EL (cell line): ENCODE measurements at regions not wholly inside any gene's neighbourhood (a gene's known extent, or its start where the extent isn't known, plus 50 kb on each side); places are given as distances from the start of the nearest gene placed in this dataset.
A peak's percentile ranks its signal among the peaks of the same experiment; 100 is the strongest.
"Not testable (repeated sequence)": the region's sequence is repeated elsewhere in the genome, so short reads cannot be mapped to it uniquely, and the experiment has no call there.

Source experiments
- DNase-seq: peaks from one replicate; pipeline ENCODE4 v3.0.0-alpha.2; 2016

DNA sequence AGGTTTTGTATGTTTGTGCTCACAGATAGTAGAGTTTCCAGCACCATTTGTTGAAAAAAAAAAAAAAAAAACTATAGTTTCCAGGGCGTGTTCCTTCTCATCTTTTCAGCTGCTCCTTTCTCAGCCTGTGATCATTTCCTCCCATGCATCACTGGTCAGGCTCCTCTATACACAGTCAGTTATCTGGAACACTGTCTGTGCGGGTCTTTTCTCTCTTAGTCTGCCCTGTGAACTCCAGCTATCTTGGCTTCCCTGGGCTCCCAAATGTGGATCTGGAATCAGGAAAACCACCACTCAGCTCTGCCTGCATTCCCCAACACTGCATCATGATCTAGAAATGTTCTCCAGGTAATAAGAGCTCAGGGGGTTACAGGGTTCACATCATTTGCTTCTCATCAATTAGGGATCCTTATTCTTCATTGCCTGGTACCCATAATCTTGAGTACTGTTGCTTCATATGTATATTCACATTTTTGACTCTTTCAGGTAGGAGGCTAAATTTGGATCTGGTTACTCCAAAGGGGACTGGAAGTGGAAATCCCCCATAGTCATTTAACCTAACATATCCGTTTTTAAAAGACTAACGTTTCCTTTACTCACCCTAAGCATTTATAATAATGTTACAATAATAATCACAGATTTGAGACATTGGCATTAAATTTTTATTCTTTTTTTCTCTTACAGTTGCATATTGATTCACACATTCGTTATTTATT is 221.8 kb upstream of the KLF3 start:
- no peak for DNase-seq

DNA sequence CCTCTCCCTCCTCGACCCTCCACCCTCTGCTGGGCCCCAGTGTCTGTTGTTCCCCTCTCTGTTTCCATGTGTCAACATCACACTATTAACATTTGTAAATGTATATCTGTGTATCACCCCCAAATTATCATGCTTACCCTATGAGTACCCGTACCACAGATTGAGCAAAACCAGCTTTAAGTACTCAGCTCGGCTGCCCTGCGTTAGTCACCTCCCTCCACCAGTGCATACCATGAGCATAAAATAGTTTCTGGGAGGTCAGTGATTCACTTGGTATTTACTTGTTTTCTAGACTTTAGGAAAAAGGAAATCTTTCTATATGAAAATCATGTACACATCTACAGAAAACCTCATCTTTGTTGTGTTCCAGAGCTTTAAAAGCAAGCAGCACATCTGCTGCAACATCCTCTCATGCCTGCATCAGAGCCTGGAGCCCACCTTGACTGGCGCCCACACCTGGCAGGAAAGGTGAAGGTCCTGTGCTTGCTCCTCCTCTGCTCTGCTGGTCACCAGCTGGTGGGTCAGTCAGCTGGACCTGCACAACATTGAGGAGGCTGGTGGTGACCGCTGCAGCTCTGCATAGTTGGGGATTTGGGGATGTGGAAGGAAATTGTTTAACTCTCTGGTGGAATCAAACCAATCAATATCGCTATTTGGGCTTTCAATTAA is 214.4 kb upstream of the KLF3 start:
- peak; percentile 11 for DNase-seq

DNA sequence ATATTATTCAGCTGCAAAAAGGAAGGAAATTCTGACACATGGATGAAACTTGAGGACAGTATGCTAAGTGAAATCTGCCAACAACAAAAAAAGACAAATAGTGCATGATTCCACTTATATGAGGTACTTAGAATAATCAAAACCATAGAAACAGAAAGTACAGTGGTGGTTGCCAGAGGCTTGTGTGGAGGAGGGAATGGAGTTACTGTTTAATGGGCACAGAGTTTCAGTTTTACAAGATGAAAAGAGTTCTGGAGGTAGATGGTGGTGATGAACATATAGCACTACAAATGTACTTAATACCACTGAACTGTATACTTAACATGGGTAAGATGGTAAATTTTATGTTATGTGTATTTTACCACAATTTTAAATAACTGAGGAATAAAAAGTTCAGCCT is 212.0 kb upstream of the KLF3 start:
- DNase-seq = no peak

DNA sequence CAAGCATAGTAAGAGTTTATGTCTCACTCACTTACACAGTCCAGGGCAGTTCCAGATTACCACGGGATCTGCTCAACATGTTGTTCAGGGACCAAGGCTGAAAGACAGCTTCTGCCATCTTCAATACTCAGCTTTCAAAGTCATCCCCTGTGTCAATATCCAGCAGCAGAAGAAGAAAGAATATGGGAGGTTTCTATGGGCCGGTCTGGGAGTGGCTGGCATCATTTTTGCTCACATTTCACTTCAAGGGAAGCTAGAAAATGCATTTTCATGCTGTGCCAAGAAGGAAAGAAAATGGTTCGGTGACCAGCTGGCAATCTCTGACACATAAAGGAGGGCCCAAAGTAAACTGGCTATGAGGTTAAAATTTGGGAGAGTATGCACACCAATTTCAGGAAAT is 211.5 kb upstream of the KLF3 start:
- no peak for DNase-seq

DNA sequence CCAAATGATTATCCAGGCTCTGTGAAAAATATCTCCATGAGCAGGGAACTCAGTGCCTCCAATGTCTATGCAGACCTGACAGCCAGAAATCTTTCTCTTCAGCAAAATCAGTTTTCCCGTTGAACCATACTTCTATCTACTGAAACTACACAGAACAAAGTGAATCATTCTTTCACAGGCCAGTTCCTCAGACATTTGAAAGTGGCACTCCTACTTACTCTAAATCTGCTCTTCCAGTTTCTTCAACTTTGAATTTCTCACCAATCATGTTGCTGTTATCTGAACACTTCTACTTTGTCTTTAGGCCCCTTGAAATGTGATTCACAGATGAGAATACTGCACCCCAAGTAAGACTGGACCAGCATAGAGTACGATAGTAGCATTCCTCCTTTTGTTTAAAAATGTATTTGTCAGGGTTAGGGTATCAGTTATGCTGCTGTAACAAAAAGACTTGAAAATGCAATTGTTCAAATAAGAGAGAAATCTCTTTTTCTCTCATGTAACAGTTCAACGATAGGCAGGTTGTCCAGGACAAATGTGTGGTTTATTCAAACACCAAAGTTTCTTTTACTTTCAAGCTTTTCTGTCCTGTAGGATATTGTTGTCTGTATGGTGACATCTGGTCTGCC is 210.6 kb upstream of the KLF3 start:
- no peak for DNase-seq

DNA sequence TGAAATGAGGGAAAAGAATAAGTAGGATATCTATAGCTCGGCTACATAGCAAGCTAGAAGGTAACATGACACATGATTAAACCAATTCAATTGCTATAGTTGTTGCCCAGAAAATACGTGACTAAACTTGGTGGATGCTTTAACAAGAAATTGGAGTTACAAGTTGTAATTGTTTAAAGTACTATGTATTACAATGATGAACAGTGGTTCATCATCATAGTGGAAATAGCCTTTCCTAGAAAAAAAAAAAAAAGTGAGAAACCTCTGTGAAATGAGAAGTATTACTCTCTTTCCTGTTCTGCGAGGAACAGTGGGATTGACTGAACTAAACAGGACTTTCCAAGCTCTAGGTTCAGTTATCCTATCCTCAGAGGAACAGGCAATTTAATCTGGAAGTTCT is 209.7 kb upstream of the KLF3 start:
- no peak for DNase-seq

DNA sequence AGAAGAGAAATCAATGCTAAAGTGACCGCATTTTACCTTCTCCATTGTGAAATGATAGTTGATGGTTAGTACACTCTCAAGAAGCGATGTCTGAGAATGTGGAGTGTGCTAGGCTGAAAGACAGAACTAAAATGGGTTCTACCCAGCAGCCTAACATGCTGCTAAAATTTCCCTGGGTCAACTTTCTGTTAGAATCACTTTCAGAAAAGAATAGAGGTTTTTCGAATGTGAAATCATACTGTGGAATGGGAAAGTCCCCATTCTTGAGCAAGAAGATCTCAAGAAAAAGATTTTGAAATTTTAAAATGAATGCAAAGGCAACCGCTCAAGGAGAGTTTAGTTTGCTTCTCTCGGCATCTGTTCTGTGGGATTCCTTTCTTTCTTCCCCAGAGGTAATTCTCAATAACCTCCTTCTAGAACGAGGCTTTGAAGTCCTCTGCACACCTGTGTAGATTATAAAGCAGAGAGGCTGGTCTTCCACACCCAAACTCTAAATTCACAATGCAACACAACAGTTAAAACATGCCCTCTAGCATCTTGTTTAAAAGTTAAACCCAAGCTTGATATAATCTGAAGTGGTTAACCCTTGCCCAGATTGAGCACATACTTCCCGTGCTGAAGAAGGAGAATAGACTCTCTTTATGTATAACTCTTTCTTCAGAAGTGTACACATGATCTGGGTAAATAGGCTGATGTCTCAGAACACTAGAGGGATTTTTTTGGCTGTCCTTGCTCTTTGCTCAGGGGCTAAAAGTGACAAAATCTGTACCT is 208.7 kb upstream of the KLF3 start:
- DNase-seq = no peak

DNA sequence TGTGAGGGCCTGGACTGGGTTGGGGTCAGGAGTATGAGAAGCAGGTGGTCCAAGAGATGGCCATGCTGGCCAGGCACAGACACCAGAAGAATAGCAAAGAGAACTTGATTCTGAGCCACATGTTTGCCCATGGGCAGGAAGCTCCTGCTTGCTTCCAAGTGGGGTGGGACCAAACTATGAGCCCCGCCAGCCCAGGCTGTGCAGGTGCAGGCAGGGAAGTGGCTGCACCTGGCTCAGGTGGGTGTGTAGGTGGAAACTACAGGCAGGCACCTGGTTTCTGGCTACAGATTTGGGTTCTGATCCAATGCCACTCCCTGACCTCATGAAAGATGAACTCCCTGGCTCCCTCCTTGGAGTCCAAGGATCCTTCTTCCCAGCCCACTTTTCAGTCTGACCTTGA is 207.9 kb upstream of the KLF3 start:
- DNase-seq = no peak

DNA sequence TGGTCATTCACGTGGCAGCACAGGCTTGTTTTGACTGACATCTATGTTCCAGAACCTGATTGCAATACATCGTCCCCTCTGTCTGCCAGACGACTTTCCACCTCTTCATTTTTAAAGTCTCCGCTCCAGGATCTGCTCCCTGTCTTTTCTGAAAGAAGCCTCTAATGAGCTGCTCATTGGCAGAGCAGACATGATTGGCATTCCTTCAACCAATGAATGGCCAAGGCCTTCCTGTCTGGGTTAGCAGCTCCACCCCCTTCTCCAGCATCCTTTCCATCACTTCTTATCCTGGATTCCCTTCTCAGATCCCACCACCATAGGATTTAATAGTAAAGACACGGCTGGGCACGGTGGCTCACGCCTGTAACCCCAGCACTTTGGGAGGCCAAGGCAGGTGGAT is 202.7 kb upstream of the KLF3 start:
- no peak for DNase-seq

DNA sequence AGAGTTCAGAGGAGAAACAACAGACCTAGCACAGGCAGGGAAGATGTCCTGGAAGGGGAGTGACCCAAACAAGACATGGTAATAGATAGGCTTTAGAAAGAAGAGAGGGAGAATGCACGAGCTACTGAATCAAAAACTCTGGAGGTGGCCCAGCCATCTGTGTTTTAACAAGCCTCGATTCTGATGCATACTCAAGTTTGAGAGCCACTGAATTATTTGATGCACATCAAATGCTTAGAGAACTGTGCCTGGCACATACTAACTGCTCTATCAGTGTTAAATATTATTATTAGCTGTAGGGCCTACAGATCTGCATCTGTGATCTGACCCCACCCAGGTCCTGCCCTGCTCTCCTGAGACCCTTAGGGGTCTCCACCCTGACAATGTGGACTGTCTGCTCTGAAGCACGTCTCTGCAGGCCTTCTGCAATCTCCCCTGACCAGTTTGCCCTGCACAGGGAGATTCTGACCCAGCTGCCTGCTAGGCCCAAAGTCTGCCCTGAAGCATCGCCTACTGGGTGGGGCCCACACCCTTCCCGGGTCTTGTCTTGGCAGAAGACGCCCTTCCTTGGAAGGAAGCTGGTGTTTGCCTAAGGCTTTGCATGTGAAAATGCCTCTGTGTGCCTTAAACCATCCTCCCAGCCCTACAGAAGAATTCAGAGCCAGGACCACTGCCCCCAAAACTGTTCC is 201.5 kb upstream of the KLF3 start:
- no peak for DNase-seq

DNA sequence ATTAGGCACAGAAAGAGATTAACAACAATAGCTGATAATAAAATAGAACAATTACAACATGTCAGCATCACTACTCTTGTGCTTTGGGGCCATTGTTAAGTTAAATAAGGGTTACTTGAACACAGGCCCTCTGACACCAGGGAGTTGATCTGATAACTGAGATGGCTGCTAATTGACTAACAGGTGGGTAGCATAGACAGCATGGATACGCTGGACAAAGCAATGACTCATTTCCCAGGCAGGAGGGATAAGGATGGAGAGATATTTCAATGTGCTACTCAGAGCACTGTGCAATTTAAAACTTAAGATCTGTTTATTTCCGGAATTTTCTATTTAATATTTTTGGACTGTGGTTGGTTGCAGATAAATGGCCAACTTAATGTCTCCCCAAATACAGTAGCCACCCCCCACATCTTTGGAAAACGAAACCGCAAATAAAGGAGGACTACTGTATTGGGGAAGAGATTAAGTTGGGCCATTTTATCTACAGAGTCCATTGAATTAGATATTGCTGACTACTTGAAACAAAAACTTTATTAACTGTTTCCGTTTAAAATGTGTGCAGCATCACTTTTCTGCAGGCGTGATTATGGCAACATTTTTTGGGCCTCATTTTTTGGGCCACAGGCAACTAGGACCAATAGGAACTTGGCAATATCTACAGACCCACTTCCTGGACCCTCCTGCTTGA is 200.6 kb upstream of the KLF3 start:
- no peak for DNase-seq

DNA sequence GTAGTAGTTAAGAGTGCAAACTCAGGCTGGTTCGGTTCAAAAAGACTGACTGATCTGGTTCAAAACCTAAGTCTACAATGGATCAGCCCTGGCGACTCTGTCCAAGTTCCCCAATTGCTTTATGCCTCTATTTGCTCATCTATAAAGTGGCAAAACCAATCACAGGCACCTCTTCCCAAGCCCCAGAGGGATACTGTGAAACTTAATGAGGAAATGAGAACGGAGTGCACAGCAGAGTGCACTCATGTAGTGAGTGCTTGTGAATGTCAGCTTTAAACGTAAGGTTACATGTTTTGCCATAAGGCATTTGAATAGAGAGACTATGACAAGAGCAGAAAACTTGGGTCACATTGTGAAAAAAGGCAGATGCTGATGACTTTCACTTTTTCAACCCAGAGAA is 199.7 kb upstream of the KLF3 start:
- DNase-seq = no peak

DNA sequence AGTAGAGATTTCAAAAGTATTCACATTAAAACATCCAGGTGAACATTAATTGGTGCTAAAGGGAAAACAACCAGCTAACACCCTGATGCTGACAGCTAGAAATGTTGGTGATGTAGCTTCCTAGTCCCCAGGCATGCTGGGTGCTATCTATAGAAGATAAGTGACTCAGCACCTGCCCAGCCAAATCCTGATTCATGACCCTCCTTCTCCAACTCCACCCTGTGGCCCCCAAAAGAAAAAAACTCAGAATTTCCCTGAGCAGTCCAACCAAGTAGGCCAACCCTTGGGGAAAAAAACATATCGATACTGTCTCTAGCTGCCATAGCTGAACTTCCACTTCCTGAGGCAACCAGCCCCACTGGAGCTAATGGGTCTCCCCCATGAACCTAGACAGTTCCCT is 197.6 kb upstream of the KLF3 start:
- no peak for DNase-seq

DNA sequence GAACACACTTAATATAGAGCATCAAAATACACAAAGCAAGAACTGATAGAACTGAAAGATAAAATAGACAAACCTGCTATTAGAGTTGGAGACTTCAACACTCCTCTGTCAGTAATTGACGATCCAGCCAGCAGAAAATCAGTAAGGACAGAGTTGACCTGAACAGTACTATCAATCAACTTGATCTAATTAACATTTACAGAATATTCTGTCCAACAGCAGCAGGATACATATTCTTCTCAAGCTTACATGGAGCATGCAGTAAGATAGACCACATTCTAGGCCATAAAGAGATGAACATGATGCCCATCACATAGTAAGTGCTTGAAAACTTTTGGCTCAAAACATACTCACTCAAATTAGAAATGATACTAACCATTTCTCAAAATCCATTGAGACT is 196.7 kb upstream of the KLF3 start:
- DNase-seq = no peak

DNA sequence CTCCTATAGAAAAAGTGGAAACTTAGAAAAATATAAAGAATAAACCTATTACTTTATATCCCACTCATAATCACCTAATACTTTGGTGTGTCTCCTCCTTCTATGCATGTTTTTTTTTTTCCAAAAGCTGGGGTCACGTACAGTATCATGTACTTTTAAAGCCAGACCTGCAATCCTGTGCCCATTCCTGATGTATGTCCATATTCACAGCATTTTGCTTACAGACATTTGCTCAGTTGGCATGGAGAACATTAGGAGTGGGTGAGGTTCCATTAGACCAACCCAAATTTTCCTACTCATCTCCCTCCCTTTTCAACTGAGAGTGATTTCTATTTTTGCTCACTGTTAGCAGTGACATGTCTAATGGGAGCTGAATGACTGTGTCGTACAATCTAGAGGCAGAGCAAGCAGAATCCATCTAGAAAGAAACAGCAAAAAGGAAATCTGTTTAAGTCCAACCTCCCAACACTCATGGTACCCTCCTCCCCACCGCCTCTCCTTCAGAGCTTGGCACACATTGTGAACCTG is 195.6 kb upstream of the KLF3 start:
- DNase-seq = no peak

DNA sequence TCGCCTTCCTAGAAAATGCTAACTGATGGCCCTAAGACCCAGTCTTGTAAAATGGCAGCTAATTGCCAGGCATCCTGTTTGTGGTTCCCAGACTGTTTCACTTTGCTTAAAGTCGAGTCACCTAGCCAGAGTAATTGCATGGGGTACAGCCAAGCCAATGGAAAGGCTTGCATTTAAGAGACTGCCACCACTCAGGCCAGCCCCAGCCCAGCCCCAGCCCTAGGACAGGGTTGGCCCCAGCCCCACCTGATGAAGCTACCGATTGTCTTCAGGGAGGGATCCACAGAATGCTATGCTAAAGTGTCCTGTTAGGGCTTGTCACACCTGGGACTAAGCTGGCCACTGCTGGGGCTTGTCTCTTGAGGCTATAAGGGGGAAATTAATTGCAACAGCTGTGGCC is 194.6 kb upstream of the KLF3 start:
- no peak for DNase-seq

DNA sequence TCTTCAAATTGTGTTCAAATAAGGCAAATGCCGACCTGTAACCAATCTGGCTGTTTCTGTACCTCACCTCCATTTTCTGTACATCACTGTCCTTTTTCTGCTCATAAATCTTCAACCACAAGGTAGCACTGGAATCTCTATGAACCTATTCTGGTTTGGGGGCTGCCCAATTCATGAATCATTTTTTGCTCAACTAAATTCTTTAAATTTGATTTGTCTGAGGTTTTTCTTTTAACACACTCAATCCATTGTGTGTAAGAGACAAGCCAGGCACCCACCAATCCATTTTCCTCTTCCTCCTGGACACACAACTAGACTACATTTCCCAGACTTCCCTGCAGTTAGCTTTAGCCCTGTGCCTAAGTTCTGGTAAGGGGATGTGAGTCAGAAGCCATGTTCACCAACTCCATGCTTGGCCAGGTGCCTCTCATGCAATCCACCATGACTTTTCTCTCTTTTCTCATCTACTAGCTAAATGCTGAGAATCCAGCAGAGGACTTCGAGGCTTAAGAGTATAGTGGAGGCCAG is 193.2 kb upstream of the KLF3 start:
- DNase-seq = no peak

DNA sequence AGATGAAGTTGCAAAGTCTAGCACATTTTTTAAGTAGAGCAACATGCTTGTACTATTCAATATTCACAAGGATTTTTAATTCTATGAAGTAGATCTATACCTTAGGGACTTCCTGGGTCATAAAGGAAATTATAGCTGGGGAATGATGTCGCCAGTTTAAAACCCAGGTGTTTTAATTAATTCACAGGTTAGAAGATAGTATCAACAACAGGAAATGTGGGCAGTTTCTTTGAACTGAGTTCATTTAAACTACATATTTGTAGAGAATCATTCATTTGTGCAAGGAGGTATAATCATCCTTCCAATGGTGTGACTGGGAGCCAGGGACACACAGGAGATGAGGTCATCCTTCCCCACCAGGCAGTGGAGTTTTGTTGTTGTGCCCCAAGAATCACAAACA is 181.3 kb upstream of the KLF3 start:
- DNase-seq = no peak

DNA sequence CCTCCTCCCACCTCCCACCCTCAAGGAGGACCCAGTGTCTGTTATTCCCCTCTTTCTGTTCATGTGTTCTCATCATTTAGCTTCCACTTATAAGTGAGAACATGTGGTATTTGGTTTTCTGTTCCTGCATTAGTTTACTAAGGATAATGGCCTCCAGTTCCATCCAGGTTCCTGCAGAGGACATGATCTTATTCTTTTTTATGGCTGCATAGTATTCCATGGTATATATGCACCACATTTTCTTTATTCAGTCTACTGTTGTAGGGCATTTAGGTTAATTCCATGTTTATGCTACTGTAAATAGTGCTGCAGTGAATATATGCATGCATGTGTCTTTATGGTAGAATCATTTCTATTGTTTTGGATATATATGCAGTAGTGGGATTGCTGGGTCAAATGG is 180.4 kb upstream of the KLF3 start:
- DNase-seq = not testable (repeated sequence)

DNA sequence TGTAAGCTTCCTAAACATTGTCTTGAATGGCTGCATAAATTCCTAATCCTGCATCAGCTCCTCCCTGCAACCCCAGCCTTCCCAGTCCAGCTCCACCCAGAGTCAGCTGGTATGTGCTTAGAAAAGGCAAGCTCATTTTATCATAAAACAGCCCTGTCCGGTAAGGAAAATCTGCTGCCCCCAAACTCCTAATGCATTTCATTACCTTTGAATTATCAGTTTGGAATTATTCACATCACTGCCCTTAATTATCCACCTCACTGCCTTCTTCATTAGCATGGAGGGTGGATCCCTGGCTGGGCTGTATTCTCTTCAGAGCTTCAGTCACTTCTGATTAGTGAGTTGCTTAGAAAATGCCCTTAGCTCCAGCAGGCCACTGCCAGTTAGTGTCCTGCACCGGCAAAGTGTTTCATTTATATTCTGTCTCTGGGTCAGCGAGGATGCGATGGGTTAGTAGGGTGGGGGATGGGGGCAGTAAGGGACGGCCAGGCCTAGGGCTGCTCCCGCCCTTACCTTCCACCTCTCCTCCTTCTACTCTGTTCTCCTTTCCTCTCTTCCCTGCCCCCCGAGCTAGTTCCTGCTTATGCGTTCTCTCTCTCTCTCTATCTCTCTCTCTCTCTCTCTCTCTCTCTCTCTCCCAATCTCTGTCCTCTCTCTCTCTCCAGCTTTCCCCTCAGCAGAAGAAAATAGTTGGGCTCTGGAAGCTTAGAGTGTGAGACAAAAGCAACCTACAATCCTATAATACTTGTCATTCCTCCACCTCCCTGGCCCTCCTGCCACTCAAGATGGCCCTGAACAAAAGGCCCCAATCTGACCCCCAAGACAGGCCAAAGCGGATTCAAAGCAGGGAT is 174.8 kb upstream of the KLF3 start:
- DNase-seq = no peak
